ENCODE measurements at regions not wholly inside any gene's neighbourhood (a gene's known extent, or its start where the extent isn't known, plus 50 kb on each side); places are given as distances from the start of the nearest gene placed in this dataset.
"Not testable (repeated sequence)": the region's sequence is repeated elsewhere in the genome, so short reads cannot be mapped to it uniquely, and the experiment has no call there.

GRCh38 chr1:143574891-143575520 is 396.8 kb downstream of the FAM72C start:
- no peak for DNase-seq

GRCh38 chr1:143572661-143573060 is 399.1 kb downstream of the FAM72C start:
- DNase-seq = not testable (repeated sequence)

DNA sequence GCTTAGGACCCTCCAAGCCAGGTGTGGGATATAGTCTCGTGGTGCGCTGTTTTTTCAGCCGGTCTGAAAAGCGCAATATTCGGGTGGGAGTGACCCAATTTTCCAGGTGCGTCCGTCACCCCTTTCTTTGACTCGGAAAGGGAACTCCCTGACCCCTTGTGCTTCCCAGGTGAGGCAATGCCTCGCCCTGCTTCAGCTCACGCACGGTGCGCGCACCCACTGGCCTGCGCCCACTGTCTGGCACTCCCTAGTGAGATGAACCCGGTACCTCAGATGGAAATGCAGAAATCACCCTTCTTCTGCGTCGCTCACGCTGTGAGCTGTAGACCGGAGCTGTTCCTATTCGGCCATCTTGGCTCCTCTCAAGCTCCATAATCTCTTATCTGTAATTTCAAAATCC is 408.0 kb downstream of the FAM72C start:
- DNase-seq = not testable (repeated sequence)

- no peak for DNase-seq
These were observed 418.2 kb downstream of the FAM72C start for GRCh38 chr1:143553627-143554026.

DNA sequence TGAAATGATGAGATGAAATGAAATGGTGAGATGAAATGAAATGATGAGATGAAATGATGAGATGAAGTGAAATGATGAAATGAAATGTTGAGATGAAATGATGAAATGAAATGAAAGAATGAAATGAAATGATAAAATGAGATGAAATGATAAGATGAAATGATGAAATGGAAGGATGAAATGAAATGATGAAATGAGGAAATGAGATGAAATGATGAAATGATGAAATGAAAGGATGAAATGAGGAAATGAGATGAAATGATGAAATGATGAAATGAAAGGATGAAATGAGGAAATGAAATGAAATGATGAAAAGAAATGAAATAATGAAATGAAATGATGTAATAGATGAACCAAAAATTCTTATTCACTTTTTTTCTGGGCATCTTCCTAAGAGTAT is 467.1 kb downstream of the FAM72C start:
- not testable (repeated sequence) for DNase-seq

DNA sequence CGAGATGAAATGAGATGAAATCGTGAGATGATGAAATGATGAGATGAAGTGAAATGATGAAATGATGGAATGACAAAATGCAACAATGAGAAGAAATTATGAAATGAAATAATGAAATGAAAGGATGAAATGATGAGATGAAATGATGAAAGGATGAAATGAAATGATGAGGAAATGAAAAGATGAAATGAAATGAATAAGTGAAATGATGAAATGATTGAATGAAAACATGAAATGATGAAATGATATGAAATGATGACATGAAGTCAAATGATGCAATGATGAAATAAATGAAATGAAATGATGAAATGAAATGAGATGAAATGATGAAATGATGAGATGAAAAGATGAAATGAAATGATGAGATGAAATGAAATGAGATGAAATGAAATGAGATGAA is 467.7 kb downstream of the FAM72C start:
- not testable (repeated sequence) for DNase-seq

- not testable (repeated sequence) for DNase-seq
These were observed 468.7 kb downstream of the FAM72C start for GRCh38 chr1:143503048-143503447.

DNA sequence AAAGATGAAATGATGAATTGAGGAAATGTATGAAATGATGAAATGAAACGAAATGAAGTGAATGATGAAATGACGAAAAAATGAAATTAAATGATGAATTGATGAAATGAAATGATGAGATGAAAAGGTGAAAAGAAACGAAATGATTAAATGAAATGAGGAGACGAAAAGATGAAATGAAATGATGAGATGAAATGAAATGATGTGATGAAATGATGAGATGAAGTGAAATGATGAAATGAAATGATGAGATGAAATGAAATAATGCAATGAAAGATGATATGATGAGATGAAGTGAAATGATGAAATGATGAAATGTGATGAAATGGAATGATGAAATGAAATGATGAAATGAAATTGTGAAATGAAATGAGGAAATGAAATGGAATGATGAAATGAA is 469.7 kb downstream of the FAM72C start:
- DNase-seq = not testable (repeated sequence)

DNA sequence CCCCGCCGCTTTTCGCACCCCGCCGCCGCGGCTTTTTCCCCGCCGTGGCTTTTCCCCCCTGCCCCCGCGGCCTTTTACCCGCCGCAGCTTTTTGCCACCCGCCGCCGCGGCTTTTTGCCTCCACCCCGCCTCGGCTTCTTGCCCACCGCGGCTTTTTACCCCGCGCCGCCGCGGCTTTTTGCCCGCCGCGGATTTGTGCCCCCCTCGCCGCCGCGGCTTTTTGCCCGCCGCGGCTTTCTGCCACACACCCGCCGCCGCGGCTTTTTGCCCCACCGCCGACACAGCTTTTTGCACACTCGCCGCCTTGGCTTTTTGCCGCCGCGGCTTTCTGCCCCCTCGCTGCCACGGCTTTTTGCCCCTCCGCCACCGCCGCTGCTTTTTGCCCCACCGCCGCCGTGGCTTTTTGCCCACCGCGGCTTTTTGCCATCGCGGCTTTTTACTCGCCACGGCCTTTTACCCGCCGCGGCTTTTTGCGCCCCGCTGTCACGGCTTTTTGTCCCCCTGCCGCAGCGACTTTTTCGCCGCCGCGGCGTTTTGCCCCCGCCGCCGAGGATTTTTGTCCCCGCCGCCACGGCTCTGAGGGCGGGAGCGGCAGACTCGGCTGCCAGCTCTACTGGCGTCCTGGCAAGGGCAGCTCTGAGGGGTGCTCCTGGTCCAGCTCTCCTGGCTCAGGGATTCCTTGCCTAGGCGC is 473.6 kb downstream of the FAM72C start:
- DNase-seq = not testable (repeated sequence)

DNA sequence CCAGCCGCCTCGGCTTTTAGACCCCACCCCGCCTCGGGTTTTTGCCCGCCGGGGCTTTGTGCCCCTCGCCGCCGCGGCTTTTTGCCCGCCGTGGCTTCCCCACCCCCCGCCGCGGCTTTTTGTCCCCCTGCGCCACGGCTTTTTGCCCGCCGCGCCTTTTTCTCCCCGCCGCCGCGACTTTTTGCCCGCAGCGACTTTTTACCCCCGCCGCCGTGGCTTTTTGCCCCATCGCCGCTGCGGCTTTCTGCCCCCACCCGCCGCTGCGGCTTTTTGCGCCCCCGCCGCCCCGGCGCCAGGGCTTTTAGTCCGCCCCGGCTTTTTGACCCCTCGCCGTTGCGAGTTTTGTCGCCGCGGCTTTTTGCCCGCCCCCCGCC is 474.4 kb downstream of the FAM72C start:
- DNase-seq = no peak

GRCh38 chr1:143496526-143497373 is 475.0 kb downstream of the FAM72C start:
- not testable (repeated sequence) for DNase-seq

Measured in stimulated activated naive CD4-positive, alpha-beta T cell (primary cell).